GM23338 (cell line): ENCODE measurements at regions not wholly inside any gene's neighbourhood (a gene's known extent, or its start where the extent isn't known, plus 50 kb on each side); places are given as distances from the start of the nearest gene placed in this dataset.

Source experiments
- ATAC-seq: fragments of 200-7000 bp; cut with Tn5 transposase; 3 replicates; pipeline ENCODE4 v1.9.1; 2020
- DNase-seq: peaks from one replicate; pipeline ENCODE4 v3.0.0-alpha.2; 2015; ENCODE audit warnings: low spot score
- H2AFZ ChIP-seq: fragments of 200-600 bp; sonication (generic); 2 replicates; pipeline ENCODE4 v1.8.0; 2016; ENCODE audit warnings: antibody characterized with exemption, mild to moderate bottlenecking, moderate library complexity
- H3F3A ChIP-seq: fragments of 200-600 bp; sonication (generic); replicated peaks from 2 replicates; pipeline ENCODE4 v1.8.0; 2017; ENCODE audit warnings: antibody characterized with exemption, mixed run types, low read depth
- H3K27ac ChIP-seq: fragments of 200-600 bp; sonication (generic); 2 replicates; pipeline ENCODE4 v1.6.1; 2016; ENCODE audit warnings: low read depth
- H3K27me3 ChIP-seq: fragments of 200-600 bp; sonication (generic); 2 replicates; pipeline ENCODE4 v1.8.0; 2016; ENCODE audit warnings: mild to moderate bottlenecking, mixed run types, moderate library complexity; ENCODE audit not compliant: insufficient read depth
- H3K36me3 ChIP-seq: fragments of 200-600 bp; sonication (generic); 2 replicates; pipeline ENCODE4 v1.8.0; 2016; ENCODE audit warnings: mild to moderate bottlenecking; ENCODE audit not compliant: insufficient read depth
- H3K4me1 ChIP-seq: fragments of 200-600 bp; sonication (generic); 2 replicates; pipeline ENCODE4 v1.8.0; 2016; ENCODE audit warnings: mild to moderate bottlenecking, moderate library complexity; ENCODE audit not compliant: insufficient read depth
- H3K4me2 ChIP-seq: fragments of 200-600 bp; sonication (generic); 2 replicates; pipeline ENCODE4 v1.7.1; 2017; ENCODE audit warnings: mixed run types
- H3K4me3 ChIP-seq: fragments of 200-600 bp; sonication (generic); 2 replicates; pipeline ENCODE4 v1.6.1; 2016; ENCODE audit warnings: mixed run types
- H3K79me2 ChIP-seq: fragments of 200-600 bp; sonication (generic); replicated peaks from 2 replicates; pipeline ENCODE4 v1.8.0; 2017; ENCODE audit warnings: mild to moderate bottlenecking; ENCODE audit not compliant: insufficient read depth
- H3K9me2 ChIP-seq: fragments of 200-600 bp; sonication (generic); 2 replicates; pipeline ENCODE4 v1.8.0; 2017; ENCODE audit not compliant: insufficient read depth
- H4K20me1 ChIP-seq: fragments of 200-600 bp; sonication (generic); replicated peaks from 2 replicates; pipeline ENCODE4 v1.8.0; 2017; ENCODE audit warnings: mild to moderate bottlenecking; ENCODE audit not compliant: insufficient read depth
- H3K27ac Mint-ChIP-seq: 2 replicates; pipeline ENCODE4 v1.8.0; 2020; ENCODE audit warnings: inconsistent platforms, mild to moderate bottlenecking, moderate library complexity, mixed read lengths
- H3K27me3 Mint-ChIP-seq: 3 replicates; pipeline ENCODE4 v1.8.0; 2022; ENCODE audit warnings: low read depth, mild to moderate bottlenecking, moderate library complexity, mixed read lengths, inconsistent platforms; ENCODE audit not compliant: insufficient read depth, poor library complexity
- H3K36me3 Mint-ChIP-seq: 3 replicates; pipeline ENCODE4 v1.8.0; 2021; ENCODE audit warnings: low read depth, mild to moderate bottlenecking, inconsistent platforms, moderate library complexity, mixed read lengths
- H3K4me1 Mint-ChIP-seq: 3 replicates; pipeline ENCODE4 v1.8.0; 2020; ENCODE audit warnings: mild to moderate bottlenecking, inconsistent platforms, mixed read lengths
- H3K4me3 Mint-ChIP-seq: 3 replicates; pipeline ENCODE4 v1.8.0; 2021; ENCODE audit warnings: moderate library complexity, mild to moderate bottlenecking, inconsistent platforms, mixed read lengths
- H3K9me3 Mint-ChIP-seq: 3 replicates; pipeline ENCODE4 v1.8.0; 2020; ENCODE audit warnings: moderate library complexity, mild to moderate bottlenecking, inconsistent platforms, mixed read lengths
- CTCF ChIP-seq, 2 experiments: fragments of 200-600 bp in 1 of 2; sonication (generic) in 1 of 2; conservative IDR thresholded peaks; 2 replicates each; pipeline versions ENCODE4 v1.5.1 to v1.6.1; 2016 to 2017; ENCODE audit warnings: antibody characterized with exemption in 2 of 2, low read depth in 2 of 2, mild to moderate bottlenecking in 2 of 2, moderate library complexity in 1 of 2
- ETS1 ChIP-seq: IDR thresholded peaks from 2 replicates; pipeline ENCODE4 v1.6.1; 2016; ENCODE audit warnings: antibody characterized with exemption
- EZH2 ChIP-seq: fragments of 200-600 bp; sonication (generic); IDR thresholded peaks from one replicate; pipeline ENCODE4 v1.8.0; 2017; ENCODE audit warnings: antibody characterized with exemption, mild to moderate bottlenecking, low read depth; ENCODE audit not compliant: unreplicated experiment
- EZH2phosphoT487 ChIP-seq: fragments of 200-600 bp; sonication (generic); IDR thresholded peaks from one replicate; pipeline ENCODE4 v1.8.1; 2018; ENCODE audit warnings: antibody characterized with exemption; ENCODE audit not compliant: unreplicated experiment
- JUNB ChIP-seq: IDR thresholded peaks from one replicate; pipeline ENCODE4 v1.6.1; 2016; ENCODE audit warnings: antibody characterized with exemption; ENCODE audit not compliant: unreplicated experiment
- NANOG ChIP-seq: IDR thresholded peaks from 2 replicates; pipeline ENCODE4 v1.6.1; 2016; ENCODE audit warnings: antibody characterized with exemption, borderline replicate concordance
- POLR2AphosphoS5 ChIP-seq: IDR thresholded peaks from 2 replicates; pipeline ENCODE4 v1.6.1; 2016; ENCODE audit warnings: antibody characterized with exemption, low read depth
- ZNF114 ChIP-seq: fragments of 250-450 bp; sonication (Bioruptor Pico); IDR thresholded peaks from 2 replicates; pipeline ENCODE4 v1.5.0; 2020; ENCODE audit warnings: mild to moderate bottlenecking, moderate library complexity
- ZNF331 ChIP-seq: fragments of 250-450 bp; sonication (Bioruptor Pico); IDR thresholded peaks from 2 replicates; pipeline ENCODE4 v1.5.0; 2020; ENCODE audit warnings: low read depth, mild to moderate bottlenecking, moderate library complexity
- TF ChIP-seq, protein P1 (sequence below): fragments of 250-450 bp; sonication (Bioruptor Pico); IDR thresholded peaks from 2 replicates; pipeline ENCODE4 v1.5.0; 2020; ENCODE audit warnings: mild to moderate bottlenecking, moderate library complexity

GRCh38 chr2:59739166-59739565 lies 814.3 kb downstream of the BCL11A start:
- Histone ChIP-seq H3K9me2 (no peaks in the 10 kb centered on the region), H3K36me3 (no peaks in the 10 kb centered on the region), H3K79me2 (no peaks in the 10 kb centered on the region), H3K4me3 (no peak overlapping the region), H3F3A (no peaks in the 10 kb centered on the region), H2AFZ (no peak overlapping the region), H3K27me3 (no peaks in the 10 kb centered on the region), H3K27ac (no peak overlapping the region), H3K4me2 (no peak overlapping the region), H3K4me1 (no peaks in the 10 kb centered on the region), H4K20me1 (no peaks in the 10 kb centered on the region)
- no peaks in the 10 kb centered on the region for H3K9me3 Mint-ChIP-seq
- ATAC-seq, result no peak
- H3K4me3 Mint-ChIP-seq, result no peak overlapping the region
- H3K36me3 Mint-ChIP-seq, result no peaks in the 10 kb centered on the region
- no peak for DNase-seq
- no peak overlapping the region for H3K27ac Mint-ChIP-seq
- no peaks in the 10 kb centered on the region for H3K27me3 Mint-ChIP-seq
- H3K4me1 Mint-ChIP-seq, result peaks cover 3% of the 10 kb centered on the region; the same call in 2 of the 3 replicates
- TF ChIP-seq ZNF331 (CRISPR knock-in tag), result no peak

- H3K27ac Mint-ChIP-seq, result no peak overlapping the region
- H3K4me3 ChIP-seq, result no peak overlapping the region
- no peaks in the 10 kb centered on the region for H3F3A ChIP-seq
- no peaks in the 10 kb centered on the region for H3K27me3 Mint-ChIP-seq
- no peaks in the 10 kb centered on the region for H3K27me3 ChIP-seq
- ATAC-seq, result no peak
- H3K4me3 Mint-ChIP-seq, result no peak overlapping the region
- H3K27ac ChIP-seq, result no peak overlapping the region
- DNase-seq, result no peak
- H2AFZ ChIP-seq, result no peak overlapping the region
- H3K4me1 ChIP-seq, result no peaks in the 10 kb centered on the region
- H3K36me3 ChIP-seq, result no peaks in the 10 kb centered on the region
- H3K36me3 Mint-ChIP-seq, result no peaks in the 10 kb centered on the region
- H3K9me2 ChIP-seq, result peaks cover 3% of the 10 kb centered on the region; the same call in 1 of the 2 replicates
- H3K4me1 Mint-ChIP-seq, result peaks cover 12% of the 10 kb centered on the region
- H3K79me2 ChIP-seq, result no peaks in the 10 kb centered on the region
- H3K4me2 ChIP-seq, result no peak overlapping the region
- H4K20me1 ChIP-seq, result no peaks in the 10 kb centered on the region
- H3K9me3 Mint-ChIP-seq, result no peaks in the 10 kb centered on the region
- TF ChIP-seq POLR2AphosphoS5 (no peak), ETS1 (no peak), JUNB (no peak), ZNF331 (CRISPR knock-in tag) (no peak), EZH2 (no peak), EZH2phosphoT487 (no peak), NANOG (no peak), ZNF114 (CRISPR knock-in tag) (no peak), CTCF (conservative IDR thresholded peaks at IDR 0.05; ENCODE audit: low read depth in 2 of 2) (no peak)
- TF ChIP-seq, protein P1, sequence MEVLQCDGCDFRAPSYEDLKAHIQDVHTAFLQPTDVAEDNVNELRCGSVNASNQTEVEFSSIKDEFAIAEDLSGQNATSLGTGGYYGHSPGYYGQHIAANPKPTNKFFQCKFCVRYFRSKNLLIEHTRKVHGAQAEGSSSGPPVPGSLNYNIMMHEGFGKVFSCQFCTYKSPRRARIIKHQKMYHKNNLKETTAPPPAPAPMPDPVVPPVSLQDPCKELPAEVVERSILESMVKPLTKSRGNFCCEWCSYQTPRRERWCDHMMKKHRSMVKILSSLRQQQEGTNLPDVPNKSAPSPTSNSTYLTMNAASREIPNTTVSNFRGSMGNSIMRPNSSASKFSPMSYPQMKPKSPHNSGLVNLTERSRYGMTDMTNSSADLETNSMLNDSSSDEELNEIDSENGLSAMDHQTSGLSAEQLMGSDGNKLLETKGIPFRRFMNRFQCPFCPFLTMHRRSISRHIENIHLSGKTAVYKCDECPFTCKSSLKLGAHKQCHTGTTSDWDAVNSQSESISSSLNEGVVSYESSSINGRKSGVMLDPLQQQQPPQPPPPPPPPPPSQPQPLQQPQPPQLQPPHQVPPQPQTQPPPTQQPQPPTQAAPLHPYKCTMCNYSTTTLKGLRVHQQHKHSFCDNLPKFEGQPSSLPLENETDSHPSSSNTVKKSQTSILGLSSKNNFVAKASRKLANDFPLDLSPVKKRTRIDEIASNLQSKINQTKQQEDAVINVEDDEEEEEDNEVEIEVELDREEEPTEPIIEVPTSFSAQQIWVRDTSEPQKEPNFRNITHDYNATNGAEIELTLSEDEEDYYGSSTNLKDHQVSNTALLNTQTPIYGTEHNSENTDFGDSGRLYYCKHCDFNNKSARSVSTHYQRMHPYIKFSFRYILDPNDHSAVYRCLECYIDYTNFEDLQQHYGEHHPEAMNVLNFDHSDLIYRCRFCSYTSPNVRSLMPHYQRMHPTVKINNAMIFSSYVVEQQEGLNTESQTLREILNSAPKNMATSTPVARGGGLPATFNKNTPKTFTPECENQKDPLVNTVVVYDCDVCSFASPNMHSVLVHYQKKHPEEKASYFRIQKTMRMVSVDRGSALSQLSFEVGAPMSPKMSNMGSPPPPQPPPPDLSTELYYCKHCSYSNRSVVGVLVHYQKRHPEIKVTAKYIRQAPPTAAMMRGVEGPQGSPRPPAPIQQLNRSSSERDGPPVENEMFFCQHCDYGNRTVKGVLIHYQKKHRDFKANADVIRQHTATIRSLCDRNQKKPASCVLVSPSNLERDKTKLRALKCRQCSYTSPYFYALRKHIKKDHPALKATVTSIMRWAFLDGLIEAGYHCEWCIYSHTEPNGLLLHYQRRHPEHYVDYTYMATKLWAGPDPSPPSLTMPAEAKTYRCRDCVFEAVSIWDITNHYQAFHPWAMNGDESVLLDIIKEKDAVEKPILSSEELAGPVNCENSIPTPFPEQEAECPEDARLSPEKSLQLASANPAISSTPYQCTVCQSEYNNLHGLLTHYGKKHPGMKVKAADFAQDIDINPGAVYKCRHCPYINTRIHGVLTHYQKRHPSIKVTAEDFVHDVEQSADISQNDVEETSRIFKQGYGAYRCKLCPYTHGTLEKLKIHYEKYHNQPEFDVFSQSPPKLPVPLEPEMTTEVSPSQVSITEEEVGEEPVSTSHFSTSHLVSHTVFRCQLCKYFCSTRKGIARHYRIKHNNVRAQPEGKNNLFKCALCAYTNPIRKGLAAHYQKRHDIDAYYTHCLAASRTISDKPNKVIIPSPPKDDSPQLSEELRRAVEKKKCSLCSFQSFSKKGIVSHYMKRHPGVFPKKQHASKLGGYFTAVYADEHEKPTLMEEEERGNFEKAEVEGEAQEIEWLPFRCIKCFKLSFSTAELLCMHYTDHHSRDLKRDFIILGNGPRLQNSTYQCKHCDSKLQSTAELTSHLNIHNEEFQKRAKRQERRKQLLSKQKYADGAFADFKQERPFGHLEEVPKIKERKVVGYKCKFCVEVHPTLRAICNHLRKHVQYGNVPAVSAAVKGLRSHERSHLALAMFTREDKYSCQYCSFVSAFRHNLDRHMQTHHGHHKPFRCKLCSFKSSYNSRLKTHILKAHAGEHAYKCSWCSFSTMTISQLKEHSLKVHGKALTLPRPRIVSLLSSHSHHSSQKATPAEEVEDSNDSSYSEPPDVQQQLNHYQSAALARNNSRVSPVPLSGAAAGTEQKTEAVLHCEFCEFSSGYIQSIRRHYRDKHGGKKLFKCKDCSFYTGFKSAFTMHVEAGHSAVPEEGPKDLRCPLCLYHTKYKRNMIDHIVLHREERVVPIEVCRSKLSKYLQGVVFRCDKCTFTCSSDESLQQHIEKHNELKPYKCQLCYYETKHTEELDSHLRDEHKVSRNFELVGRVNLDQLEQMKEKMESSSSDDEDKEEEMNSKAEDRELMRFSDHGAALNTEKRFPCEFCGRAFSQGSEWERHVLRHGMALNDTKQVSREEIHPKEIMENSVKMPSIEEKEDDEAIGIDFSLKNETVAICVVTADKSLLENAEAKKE (CRISPR knock-in tag), result no peak
Measured at GRCh38 chr2:59737299-59737698, 816.2 kb downstream of the BCL11A start.
